ENCODE measurements at regions not wholly inside any gene's neighbourhood (a gene's known extent, or its start where the extent isn't known, plus 50 kb on each side); places are given as distances from the start of the nearest gene placed in this dataset.

- no peak overlapping the region for H3K27ac ChIP-seq
- no peaks in the 10 kb centered on the region for H3K4me1 ChIP-seq (ENCODE audit: control insufficient read depth in 1 of 2, insufficient read depth in 1 of 2, low read depth in 1 of 2, low read length in 1 of 2)
- H3K9me3 ChIP-seq = no peaks in the 10 kb centered on the region
- no peaks in the 10 kb centered on the region for H3K27me3 ChIP-seq
- no peaks in the 10 kb centered on the region for H3K36me3 ChIP-seq
- TF ChIP-seq CTCF (IDR thresholded peaks at IDR 0.05) = no peak
- H3K4me3 ChIP-seq (ENCODE audit: low read depth in 1 of 2, low read length in 1 of 2) = no peak overlapping the region
These were observed 519.4 kb downstream of the GLRX3 start for GRCh38 chr10:130655313-130656186.

GRCh38 chr10:130656187-130656575, 520.0 kb downstream of the GLRX3 start:
- no peak overlapping the region for H3K4me3 ChIP-seq (ENCODE audit: low read depth in 1 of 2, low read length in 1 of 2)

GRCh38 chr10:130656582-130657133, 520.5 kb downstream of the GLRX3 start:
- Histone ChIP-seq H3K27ac (no peak overlapping the region), H3K4me1 (ENCODE audit: control insufficient read depth in 1 of 2, insufficient read depth in 1 of 2, low read depth in 1 of 2, low read length in 1 of 2) (no peaks in the 10 kb centered on the region), H3K9me3 (no peaks in the 10 kb centered on the region), H3K27me3 (no peaks in the 10 kb centered on the region), H3K4me3 (ENCODE audit: low read depth in 1 of 2, low read length in 1 of 2) (no peak overlapping the region), H3K36me3 (no peaks in the 10 kb centered on the region)
- TF ChIP-seq CTCF (IDR thresholded peaks at IDR 0.05) = no peak

More at GRCh38 chr10:130656187-130656575, 520.0 kb downstream of the GLRX3 start:
- Histone ChIP-seq H3K4me1 (ENCODE audit: control insufficient read depth in 1 of 2, insufficient read depth in 1 of 2, low read depth in 1 of 2, low read length in 1 of 2) (no peaks in the 10 kb centered on the region), H3K27ac (no peak overlapping the region), H3K36me3 (no peaks in the 10 kb centered on the region), H3K27me3 (no peaks in the 10 kb centered on the region), H3K9me3 (no peaks in the 10 kb centered on the region)
- no peak for TF ChIP-seq CTCF (IDR thresholded peaks at IDR 0.05)

GRCh38 chr10:130658687-130659290, 522.6 kb downstream of the GLRX3 start:
- H3K27me3 ChIP-seq = no peaks in the 10 kb centered on the region
- H3K36me3 ChIP-seq = no peaks in the 10 kb centered on the region
- H3K4me3 ChIP-seq (ENCODE audit: low read depth in 1 of 2, low read length in 1 of 2) = no peak overlapping the region
- no peak overlapping the region for H3K27ac ChIP-seq
- H3K9me3 ChIP-seq = no peaks in the 10 kb centered on the region
- no peaks in the 10 kb centered on the region for H3K4me1 ChIP-seq (ENCODE audit: control insufficient read depth in 1 of 2, insufficient read depth in 1 of 2, low read depth in 1 of 2, low read length in 1 of 2)
- TF ChIP-seq CTCF (IDR thresholded peaks at IDR 0.05) = no peak

- TF ChIP-seq CTCF (IDR thresholded peaks at IDR 0.05) = no peak
- no peak overlapping the region for H3K4me3 ChIP-seq (ENCODE audit: low read depth in 1 of 2, low read length in 1 of 2)
- H3K36me3 ChIP-seq = no peaks in the 10 kb centered on the region
- H3K27me3 ChIP-seq = no peaks in the 10 kb centered on the region
- H3K9me3 ChIP-seq = no peaks in the 10 kb centered on the region
- no peaks in the 10 kb centered on the region for H3K4me1 ChIP-seq (ENCODE audit: control insufficient read depth in 1 of 2, insufficient read depth in 1 of 2, low read depth in 1 of 2, low read length in 1 of 2)
- H3K27ac ChIP-seq = no peak overlapping the region
These were observed 523.3 kb downstream of the GLRX3 start for GRCh38 chr10:130659528-130659927.
